ENCODE measurements at regions not wholly inside any gene's neighbourhood (a gene's known extent, or its start where the extent isn't known, plus 50 kb on each side); places are given as distances from the start of the nearest gene placed in this dataset.

DNA sequence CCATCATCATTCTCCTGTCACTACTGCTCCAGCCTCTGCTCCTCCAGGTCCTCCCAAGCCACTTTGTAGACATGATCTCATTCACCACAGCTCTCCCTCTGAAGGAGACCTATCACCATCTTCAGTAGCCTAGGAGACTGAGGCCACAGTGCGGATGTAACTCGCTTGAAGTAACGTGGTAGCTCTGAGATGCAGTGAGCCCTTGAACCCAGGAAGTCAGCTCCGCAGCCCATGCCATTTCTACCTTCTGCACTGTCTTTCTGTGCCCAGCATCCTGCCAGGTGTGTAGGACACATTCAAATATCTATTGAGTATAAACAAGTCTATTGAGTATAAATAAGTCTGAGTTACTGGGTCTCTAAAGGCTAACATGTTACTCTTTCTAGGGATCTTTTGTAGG, 164.4 kb downstream of the CDH26 start:
- TF ChIP-seq, protein P1, sequence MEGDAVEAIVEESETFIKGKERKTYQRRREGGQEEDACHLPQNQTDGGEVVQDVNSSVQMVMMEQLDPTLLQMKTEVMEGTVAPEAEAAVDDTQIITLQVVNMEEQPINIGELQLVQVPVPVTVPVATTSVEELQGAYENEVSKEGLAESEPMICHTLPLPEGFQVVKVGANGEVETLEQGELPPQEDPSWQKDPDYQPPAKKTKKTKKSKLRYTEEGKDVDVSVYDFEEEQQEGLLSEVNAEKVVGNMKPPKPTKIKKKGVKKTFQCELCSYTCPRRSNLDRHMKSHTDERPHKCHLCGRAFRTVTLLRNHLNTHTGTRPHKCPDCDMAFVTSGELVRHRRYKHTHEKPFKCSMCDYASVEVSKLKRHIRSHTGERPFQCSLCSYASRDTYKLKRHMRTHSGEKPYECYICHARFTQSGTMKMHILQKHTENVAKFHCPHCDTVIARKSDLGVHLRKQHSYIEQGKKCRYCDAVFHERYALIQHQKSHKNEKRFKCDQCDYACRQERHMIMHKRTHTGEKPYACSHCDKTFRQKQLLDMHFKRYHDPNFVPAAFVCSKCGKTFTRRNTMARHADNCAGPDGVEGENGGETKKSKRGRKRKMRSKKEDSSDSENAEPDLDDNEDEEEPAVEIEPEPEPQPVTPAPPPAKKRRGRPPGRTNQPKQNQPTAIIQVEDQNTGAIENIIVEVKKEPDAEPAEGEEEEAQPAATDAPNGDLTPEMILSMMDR (IDR thresholded peaks at IDR 0.05; ENCODE audit: insufficient read depth, low read depth, low read length) = no peak
- no peak overlapping the region for H3K4me3 ChIP-seq (ENCODE audit: low read depth, low read length)
- no peak for DNase-seq (ENCODE audit: low read depth)

DNA sequence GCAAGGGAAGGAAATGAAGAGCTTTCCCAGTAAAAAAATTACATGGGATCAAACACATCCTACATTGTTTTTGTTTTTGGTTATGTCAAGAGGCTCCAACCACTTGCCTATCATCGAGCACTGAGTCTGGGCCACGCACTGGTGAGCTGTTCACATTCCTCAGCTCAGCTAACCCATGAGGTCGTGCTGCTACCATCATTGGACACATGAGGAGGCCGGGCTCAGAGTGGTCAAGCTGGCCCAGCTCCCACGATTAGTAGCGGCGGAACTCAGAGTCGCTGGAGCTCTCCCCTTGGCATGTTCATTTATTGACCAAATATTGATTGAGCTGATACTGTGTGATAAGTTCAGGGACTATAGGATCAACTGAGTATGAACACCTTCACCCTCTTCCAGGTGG, 164.9 kb downstream of the CDH26 start:
- DNase-seq (ENCODE audit: low read depth) = no peak
- H3K4me3 ChIP-seq (ENCODE audit: low read depth, low read length) = no peak overlapping the region
- TF ChIP-seq, protein P1 (IDR thresholded peaks at IDR 0.05; ENCODE audit: insufficient read depth, low read depth, low read length) = no peak

DNA sequence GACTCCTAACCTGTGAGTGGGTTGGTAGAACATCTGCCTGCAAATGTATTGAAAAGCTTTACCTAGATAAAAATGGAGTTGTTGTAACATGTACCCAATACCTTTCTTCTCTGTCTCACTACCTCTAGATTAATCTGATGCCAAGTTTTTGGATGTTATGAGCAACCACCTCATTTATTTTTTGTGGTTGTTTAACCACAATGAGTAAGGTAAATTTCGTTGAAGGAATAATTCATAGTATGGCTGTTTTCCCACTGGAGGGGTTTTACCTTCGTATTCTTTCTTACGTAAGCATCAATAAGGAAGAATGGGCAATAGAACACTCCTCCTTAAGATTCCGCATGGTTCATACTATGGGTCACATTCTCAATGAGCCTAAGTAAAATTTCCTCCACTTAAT, 165.4 kb downstream of the CDH26 start:
- no peak overlapping the region for H3K4me3 ChIP-seq (ENCODE audit: low read depth, low read length)
- TF ChIP-seq, protein P1 (IDR thresholded peaks at IDR 0.05; ENCODE audit: insufficient read depth, low read depth, low read length) = no peak
- DNase-seq (ENCODE audit: low read depth) = no peak

DNA sequence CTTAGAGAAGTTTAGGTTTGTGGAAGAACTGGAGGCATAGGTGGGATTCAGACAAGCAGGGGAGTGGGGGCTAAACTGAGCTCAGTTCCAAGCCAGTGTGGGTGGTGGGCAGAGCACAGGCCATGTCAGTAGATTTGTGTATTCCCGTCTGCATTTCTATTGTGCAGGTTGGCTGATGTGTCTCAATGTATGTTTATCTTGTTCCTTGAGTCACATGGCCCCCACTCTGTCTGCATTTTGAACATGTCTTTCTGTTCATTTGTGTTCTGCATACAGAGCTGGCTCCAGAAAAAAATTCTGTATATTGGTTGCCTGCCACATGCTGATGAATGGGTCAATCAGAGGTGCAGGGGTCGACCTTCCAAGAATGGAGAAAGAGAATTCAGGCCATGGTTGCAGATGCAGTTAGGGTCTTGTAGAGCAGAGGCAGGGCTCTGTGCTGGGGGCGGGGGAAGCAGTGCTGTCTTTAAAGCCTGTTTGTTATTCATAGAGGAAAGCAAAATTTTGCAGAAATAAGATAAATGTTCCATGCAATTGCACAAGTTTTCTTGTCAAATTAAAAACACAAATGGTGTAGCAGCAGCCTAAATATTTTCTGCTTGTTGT, 166.7 kb downstream of the CDH26 start:
- TF ChIP-seq, protein P1 (IDR thresholded peaks at IDR 0.05; ENCODE audit: insufficient read depth, low read depth, low read length) = no peak

DNA sequence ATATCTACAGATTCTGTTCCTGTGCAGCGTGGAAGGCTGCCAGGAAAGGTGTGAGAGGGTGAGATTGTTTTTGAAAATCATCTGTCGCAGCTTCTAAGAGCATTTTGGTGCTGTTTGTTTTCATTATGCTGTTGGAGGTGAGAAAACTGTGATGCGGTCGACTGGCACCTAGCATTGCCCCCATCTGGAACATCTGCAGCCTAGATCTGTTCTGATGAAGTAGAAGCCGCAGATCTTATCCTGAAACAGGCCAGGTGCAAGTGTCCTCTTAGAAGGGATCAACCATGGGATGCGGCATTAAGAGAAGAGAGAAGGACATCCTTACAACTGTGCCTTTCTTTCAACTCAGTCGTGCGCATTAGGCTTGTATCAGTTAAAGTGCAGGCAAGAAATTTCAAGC, 167.3 kb downstream of the CDH26 start:
- DNase-seq (ENCODE audit: low read depth) = no peak
- no peak overlapping the region for H3K4me3 ChIP-seq (ENCODE audit: low read depth, low read length)
- TF ChIP-seq, protein P1 (IDR thresholded peaks at IDR 0.05; ENCODE audit: insufficient read depth, low read depth, low read length) = no peak

More for the DNA sequence above, 166.7 kb downstream of the CDH26 start:
- DNase-seq (ENCODE audit: low read depth) = no peak
- H3K4me3 ChIP-seq (ENCODE audit: low read depth, low read length) = no peak overlapping the region

DNA sequence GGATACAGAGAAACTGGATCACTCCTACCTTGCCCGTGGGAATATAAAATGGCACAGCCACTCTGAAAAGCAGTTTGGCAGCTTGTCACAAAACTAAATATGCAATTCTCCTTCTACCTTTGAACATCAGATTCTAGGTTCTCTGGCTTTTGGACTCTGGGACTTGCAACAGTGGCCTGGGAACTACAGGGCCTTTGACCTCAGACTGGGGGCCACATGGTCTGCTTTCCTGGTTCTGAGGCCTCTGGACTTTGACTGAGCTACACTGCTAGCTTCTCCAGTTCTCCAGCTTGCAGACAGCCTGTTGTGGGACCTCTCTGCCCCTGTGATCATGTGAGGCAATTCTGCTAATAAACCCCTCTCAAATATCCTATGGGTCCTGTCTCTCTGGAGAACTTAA, 168.8 kb downstream of the CDH26 start:
- DNase-seq (ENCODE audit: low read depth) = no peak
- TF ChIP-seq, protein P1 (IDR thresholded peaks at IDR 0.05; ENCODE audit: insufficient read depth, low read depth, low read length) = no peak
- no peak overlapping the region for H3K4me3 ChIP-seq (ENCODE audit: low read depth, low read length)

DNA sequence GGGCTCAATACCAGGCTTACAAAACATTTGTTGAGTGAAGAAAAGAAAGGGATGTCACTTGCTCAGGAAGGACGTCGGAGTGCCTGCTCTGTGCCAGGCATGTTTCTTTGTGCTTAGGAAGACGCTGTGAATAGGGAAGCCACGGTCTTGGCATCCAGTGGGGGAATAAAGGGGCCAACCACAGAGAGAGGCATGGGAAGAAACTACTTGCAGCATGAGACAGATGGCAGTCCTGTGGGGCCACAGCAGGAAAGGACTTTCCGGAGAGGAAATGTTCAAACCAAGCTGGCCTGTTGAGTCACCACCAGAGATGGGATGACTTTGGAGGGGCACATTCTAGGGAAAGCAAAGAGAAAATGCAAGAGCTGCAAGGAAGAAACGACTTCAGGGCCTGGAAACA, 173.2 kb downstream of the CDH26 start:
- no peak for DNase-seq (ENCODE audit: low read depth)
- H3K4me3 ChIP-seq (ENCODE audit: low read depth, low read length) = no peak overlapping the region
- TF ChIP-seq, protein P1 (IDR thresholded peaks at IDR 0.05; ENCODE audit: insufficient read depth, low read depth, low read length) = no peak
